Retinal pigment epithelial cell (primary cell): ENCODE measurements at regions not wholly inside any gene's neighbourhood (a gene's known extent, or its start where the extent isn't known, plus 50 kb on each side); places are given as distances from the start of the nearest gene placed in this dataset.

Experiments used
- DNase-seq: peaks from one replicate; pipeline ENCODE4 v3.0.0-alpha.2; 2010; ENCODE audit warnings: low read depth
- H3K4me3 ChIP-seq: 2 replicates; pipeline ENCODE4 v1.5.1; 2011; ENCODE audit warnings: mild to moderate bottlenecking, low read length, control low read depth, moderate library complexity
- TF ChIP-seq, protein P1 (sequence below): conservative IDR thresholded peaks from 2 replicates; pipeline ENCODE4 v1.5.1; 2011; ENCODE audit warnings: low read depth, low read length, control low read depth, inconsistent platforms

- H3K4me3 ChIP-seq, result no peak overlapping the region
- TF ChIP-seq, protein P1, sequence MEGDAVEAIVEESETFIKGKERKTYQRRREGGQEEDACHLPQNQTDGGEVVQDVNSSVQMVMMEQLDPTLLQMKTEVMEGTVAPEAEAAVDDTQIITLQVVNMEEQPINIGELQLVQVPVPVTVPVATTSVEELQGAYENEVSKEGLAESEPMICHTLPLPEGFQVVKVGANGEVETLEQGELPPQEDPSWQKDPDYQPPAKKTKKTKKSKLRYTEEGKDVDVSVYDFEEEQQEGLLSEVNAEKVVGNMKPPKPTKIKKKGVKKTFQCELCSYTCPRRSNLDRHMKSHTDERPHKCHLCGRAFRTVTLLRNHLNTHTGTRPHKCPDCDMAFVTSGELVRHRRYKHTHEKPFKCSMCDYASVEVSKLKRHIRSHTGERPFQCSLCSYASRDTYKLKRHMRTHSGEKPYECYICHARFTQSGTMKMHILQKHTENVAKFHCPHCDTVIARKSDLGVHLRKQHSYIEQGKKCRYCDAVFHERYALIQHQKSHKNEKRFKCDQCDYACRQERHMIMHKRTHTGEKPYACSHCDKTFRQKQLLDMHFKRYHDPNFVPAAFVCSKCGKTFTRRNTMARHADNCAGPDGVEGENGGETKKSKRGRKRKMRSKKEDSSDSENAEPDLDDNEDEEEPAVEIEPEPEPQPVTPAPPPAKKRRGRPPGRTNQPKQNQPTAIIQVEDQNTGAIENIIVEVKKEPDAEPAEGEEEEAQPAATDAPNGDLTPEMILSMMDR, result no peak
- DNase-seq, result no peak
These were observed 53.2 kb upstream of the TMC3 start for GRCh38 chr15:81427176-81427575.

- no peak overlapping the region for H3K4me3 ChIP-seq
- TF ChIP-seq, protein P1, result no peak
- DNase-seq, result no peak
These were observed 51.9 kb upstream of the TMC3 start for GRCh38 chr15:81425905-81426304.
